ENCODE measurements at regions not wholly inside any gene's neighbourhood (a gene's known extent, or its start where the extent isn't known, plus 50 kb on each side); places are given as distances from the start of the nearest gene placed in this dataset.
"Not testable (repeated sequence)": the region's sequence is repeated elsewhere in the genome, so short reads cannot be mapped to it uniquely, and the experiment has no call there.

DNA sequence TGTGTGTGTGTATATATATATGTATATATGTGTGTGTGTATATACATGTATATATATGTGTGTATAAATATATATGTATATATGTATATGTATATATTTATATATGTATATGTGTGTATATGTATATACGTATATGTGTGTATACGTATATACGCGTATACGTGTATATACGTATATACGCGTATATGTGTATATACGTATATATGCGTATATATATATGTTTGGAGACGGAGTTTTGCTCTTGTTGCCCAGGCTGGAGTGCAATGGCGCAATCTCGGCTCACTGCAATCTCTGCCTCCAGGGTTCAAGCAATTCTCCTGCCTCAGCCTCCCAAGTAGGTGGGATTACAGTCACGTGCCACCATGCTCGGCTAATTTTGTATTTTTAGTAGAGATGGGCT, 212.6 kb downstream of the KCNJ2 start:
- TF ChIP-seq, protein P1, sequence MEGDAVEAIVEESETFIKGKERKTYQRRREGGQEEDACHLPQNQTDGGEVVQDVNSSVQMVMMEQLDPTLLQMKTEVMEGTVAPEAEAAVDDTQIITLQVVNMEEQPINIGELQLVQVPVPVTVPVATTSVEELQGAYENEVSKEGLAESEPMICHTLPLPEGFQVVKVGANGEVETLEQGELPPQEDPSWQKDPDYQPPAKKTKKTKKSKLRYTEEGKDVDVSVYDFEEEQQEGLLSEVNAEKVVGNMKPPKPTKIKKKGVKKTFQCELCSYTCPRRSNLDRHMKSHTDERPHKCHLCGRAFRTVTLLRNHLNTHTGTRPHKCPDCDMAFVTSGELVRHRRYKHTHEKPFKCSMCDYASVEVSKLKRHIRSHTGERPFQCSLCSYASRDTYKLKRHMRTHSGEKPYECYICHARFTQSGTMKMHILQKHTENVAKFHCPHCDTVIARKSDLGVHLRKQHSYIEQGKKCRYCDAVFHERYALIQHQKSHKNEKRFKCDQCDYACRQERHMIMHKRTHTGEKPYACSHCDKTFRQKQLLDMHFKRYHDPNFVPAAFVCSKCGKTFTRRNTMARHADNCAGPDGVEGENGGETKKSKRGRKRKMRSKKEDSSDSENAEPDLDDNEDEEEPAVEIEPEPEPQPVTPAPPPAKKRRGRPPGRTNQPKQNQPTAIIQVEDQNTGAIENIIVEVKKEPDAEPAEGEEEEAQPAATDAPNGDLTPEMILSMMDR (IDR thresholded peaks at IDR 0.05) = not testable (repeated sequence)
- not testable (repeated sequence) for TF ChIP-seq POLR2A (IDR thresholded peaks at IDR 0.05)
